ENCODE measurements at regions not wholly inside any gene's neighbourhood (a gene's known extent, or its start where the extent isn't known, plus 50 kb on each side); places are given as distances from the start of the nearest gene placed in this dataset.
"Not testable (repeated sequence)": the region's sequence is repeated elsewhere in the genome, so short reads cannot be mapped to it uniquely, and the experiment has no call there.

- H3K4me3 ChIP-seq (ENCODE audit: low read depth, low read length) = no peak overlapping the region
- DNase-seq (ENCODE audit: low read depth) = no peak
- no peak for TF ChIP-seq CTCF (conservative IDR thresholded peaks at IDR 0.05; ENCODE audit: low read depth, low read length)
Measured at GRCh38 chr6:5876076-5876475, 130.6 kb downstream of the NRN1 start.

DNA sequence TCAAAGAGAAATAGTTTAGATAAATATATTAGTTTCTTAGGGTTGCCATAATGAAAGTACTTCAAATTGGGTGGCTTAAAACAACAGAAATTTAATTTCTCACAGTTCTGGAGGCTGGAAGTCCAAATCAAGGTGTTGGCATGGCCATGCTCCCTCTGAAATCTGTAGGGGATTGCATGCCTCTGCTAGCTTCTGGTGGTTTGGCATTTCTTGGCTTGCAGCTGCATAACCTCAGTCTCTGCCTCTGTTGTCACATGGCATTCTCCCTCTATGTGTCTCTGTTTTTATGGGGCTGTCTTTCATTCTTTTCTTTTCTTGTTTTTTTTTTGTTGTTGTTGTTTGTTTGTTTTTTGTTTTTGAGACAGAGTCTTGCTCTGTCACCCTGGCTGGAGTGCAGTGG is 132.7 kb downstream of the NRN1 start:
- DNase-seq (ENCODE audit: low read depth); H3K4me3 ChIP-seq (ENCODE audit: low read depth, low read length): not testable (repeated sequence)

DNA sequence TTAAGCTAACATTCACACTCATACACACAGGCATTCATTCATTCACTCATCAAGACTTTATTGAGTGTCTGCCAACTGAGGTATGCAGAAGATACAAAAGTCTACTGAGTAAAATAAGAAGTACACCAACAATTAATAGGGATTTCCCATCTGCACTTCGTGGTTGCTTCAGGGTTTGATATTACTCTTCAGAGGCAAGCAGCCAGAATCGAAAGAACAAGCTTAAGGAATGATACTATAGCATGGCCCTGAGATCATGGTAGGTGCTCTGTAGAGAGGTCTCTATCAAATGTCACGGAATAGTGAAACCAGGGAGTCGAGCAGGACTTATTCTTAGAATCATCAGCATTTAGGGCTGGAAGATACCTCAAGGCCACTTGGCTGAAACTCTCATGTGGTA is 135.4 kb downstream of the NRN1 start:
- DNase-seq (ENCODE audit: low read depth) = no peak
- TF ChIP-seq CTCF (conservative IDR thresholded peaks at IDR 0.05; ENCODE audit: low read depth, low read length) = no peak
- no peak overlapping the region for H3K4me3 ChIP-seq (ENCODE audit: low read depth, low read length)

- no peak for TF ChIP-seq CTCF (conservative IDR thresholded peaks at IDR 0.05; ENCODE audit: low read depth, low read length)
- DNase-seq (ENCODE audit: low read depth) = no peak
- H3K4me3 ChIP-seq (ENCODE audit: low read depth, low read length) = no peak overlapping the region
Measured at GRCh38 chr6:5869676-5870075, 137.0 kb downstream of the NRN1 start.

GRCh38 chr6:5869261-5869660 is 137.5 kb downstream of the NRN1 start:
- H3K4me3 ChIP-seq (ENCODE audit: low read depth, low read length) = no peak overlapping the region
- no peak for TF ChIP-seq CTCF (conservative IDR thresholded peaks at IDR 0.05; ENCODE audit: low read depth, low read length)
- no peak for DNase-seq (ENCODE audit: low read depth)

GRCh38 chr6:5866547-5867051 is 140.1 kb downstream of the NRN1 start:
- DNase-seq (ENCODE audit: low read depth) = peak; percentile 56
- no peak for TF ChIP-seq CTCF (conservative IDR thresholded peaks at IDR 0.05; ENCODE audit: low read depth, low read length)
- peak overlapping the region; percentile 38 for H3K4me3 ChIP-seq (ENCODE audit: low read depth, low read length)

DNA sequence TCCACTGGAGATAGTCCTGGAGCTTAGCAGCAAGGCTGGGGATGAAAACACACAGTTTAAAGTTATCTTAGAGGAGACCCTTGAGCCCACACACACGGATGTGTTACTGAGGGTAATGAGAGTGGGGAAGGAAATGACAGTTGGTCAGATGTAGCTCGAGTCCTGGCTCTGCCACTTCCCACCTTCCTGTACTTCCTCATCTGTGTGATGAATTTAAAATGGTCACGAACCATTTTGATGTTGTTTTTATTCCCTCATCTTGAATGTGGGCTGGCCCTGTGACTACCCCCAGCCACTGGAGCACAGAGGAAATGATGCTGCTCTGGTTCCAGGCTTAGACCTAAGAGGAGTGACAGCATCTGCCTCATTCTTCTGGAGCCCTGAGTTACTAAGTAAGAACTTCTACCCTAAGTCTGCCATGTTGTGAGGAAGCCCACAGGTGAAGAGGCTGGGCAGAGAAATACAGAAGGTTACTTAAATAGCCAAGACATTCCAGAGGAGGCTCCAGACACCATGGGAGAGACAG is 141.2 kb downstream of the NRN1 start:
- no peak overlapping the region for H3K4me3 ChIP-seq (ENCODE audit: low read depth, low read length)
- no peak for TF ChIP-seq CTCF (conservative IDR thresholded peaks at IDR 0.05; ENCODE audit: low read depth, low read length)
- no peak for DNase-seq (ENCODE audit: low read depth)

Measured in choroid plexus epithelial cell (primary cell).